ENCODE measurements at regions not wholly inside any gene's neighbourhood (a gene's known extent, or its start where the extent isn't known, plus 50 kb on each side); places are given as distances from the start of the nearest gene placed in this dataset.

GRCh38 chr16:51051671-51052070 lies 99.4 kb downstream of the SALL1 start:
- Histone ChIP-seq H3K4me1 (ENCODE audit: insufficient read depth, low read length) (no peaks in the 10 kb centered on the region), H3K27ac (ENCODE audit: low read depth in 1 of 2, low read length in 2 of 2) (no peak overlapping the region), H3K9me3 (ENCODE audit: control insufficient read depth in 1 of 2, insufficient read depth in 1 of 2, low read length in 2 of 2) (no peaks in the 10 kb centered on the region), H3K4me3 (ENCODE audit: low read length) (no peak overlapping the region), H3K27me3 (ENCODE audit: control insufficient read depth in 1 of 2, insufficient read depth in 2 of 2, low read length in 2 of 2) (no peaks in the 10 kb centered on the region), H3K36me3 (ENCODE audit: insufficient read depth, low read length) (no peaks in the 10 kb centered on the region)
- no peaks in the 10 kb centered on the region for H3K36me3 Mint-ChIP-seq (ENCODE audit: low read depth)
- no peak for TF ChIP-seq CTCF (IDR thresholded peaks at IDR 0.05)
- intact Hi-C loops (cut with DNase I, micrococcal nuclease) = no loop called here
- no peak overlapping the region for H3K4me3 Mint-ChIP-seq
- ChIA-PET CTCF (no interaction called here), POLR2A (no interaction called here)
- H3K9me3 Mint-ChIP-seq = no peaks in the 10 kb centered on the region
- H3K4me1 Mint-ChIP-seq (ENCODE audit: low read depth) = no peaks in the 10 kb centered on the region
- H3K27me3 Mint-ChIP-seq = peaks cover 34% of the 10 kb centered on the region
- H3K27ac Mint-ChIP-seq = no peak overlapping the region
- ATAC-seq (ENCODE audit: poor library complexity) (no peak), DNase-seq (no peak)

- Histone ChIP-seq H3K4me1 (ENCODE audit: insufficient read depth, low read length) (no peaks in the 10 kb centered on the region), H3K36me3 (ENCODE audit: insufficient read depth, low read length) (no peaks in the 10 kb centered on the region), H3K27me3 (ENCODE audit: control insufficient read depth in 1 of 2, insufficient read depth in 2 of 2, low read length in 2 of 2) (no peaks in the 10 kb centered on the region), H3K4me3 (ENCODE audit: low read length) (no peak overlapping the region), H3K27ac (ENCODE audit: low read depth in 1 of 2, low read length in 2 of 2) (no peak overlapping the region), H3K9me3 (ENCODE audit: control insufficient read depth in 1 of 2, insufficient read depth in 1 of 2, low read length in 2 of 2) (no peaks in the 10 kb centered on the region)
- H3K4me3 Mint-ChIP-seq = no peak overlapping the region
- no peak for TF ChIP-seq CTCF (IDR thresholded peaks at IDR 0.05)
- intact Hi-C loops (cut with DNase I, micrococcal nuclease) = no loop called here
- POLR2A ChIA-PET = no interaction called here
- no peaks in the 10 kb centered on the region for H3K9me3 Mint-ChIP-seq
- DNase-seq (no peak), ATAC-seq (ENCODE audit: poor library complexity) (no peak)
- no peak overlapping the region for H3K27ac Mint-ChIP-seq
- no peaks in the 10 kb centered on the region for H3K4me1 Mint-ChIP-seq (ENCODE audit: low read depth)
- H3K36me3 Mint-ChIP-seq (ENCODE audit: low read depth) = no peaks in the 10 kb centered on the region
- peaks cover 22% of the 10 kb centered on the region for H3K27me3 Mint-ChIP-seq
- CTCF ChIA-PET = no interaction called here
Observed at GRCh38 chr16:51050377-51050706, 100.7 kb downstream of the SALL1 start.

- Mint-ChIP-seq H3K36me3 (ENCODE audit: low read depth) (no peaks in the 10 kb centered on the region), H3K4me3 (no peak overlapping the region), H3K27me3 (peaks cover 17% of the 10 kb centered on the region), H3K4me1 (ENCODE audit: low read depth) (no peaks in the 10 kb centered on the region), H3K9me3 (no peaks in the 10 kb centered on the region), H3K27ac (no peak overlapping the region)
- no peak overlapping the region for H3K27ac ChIP-seq (ENCODE audit: low read depth in 1 of 2, low read length in 2 of 2)
- no peak for TF ChIP-seq CTCF (IDR thresholded peaks at IDR 0.05)
- intact Hi-C loops (cut with DNase I, micrococcal nuclease) = no loop called here
- H3K4me3 ChIP-seq (ENCODE audit: low read length) = no peak overlapping the region
- POLR2A ChIA-PET = no interaction called here
- DNase-seq = no peak
- H3K4me1 ChIP-seq (ENCODE audit: insufficient read depth, low read length) = no peaks in the 10 kb centered on the region
- H3K27me3 ChIP-seq (ENCODE audit: control insufficient read depth in 1 of 2, insufficient read depth in 2 of 2, low read length in 2 of 2) = no peaks in the 10 kb centered on the region
- H3K36me3 ChIP-seq (ENCODE audit: insufficient read depth, low read length) = no peaks in the 10 kb centered on the region
- CTCF ChIA-PET = no interaction called here
- ATAC-seq (ENCODE audit: poor library complexity) = no peak
- H3K9me3 ChIP-seq (ENCODE audit: control insufficient read depth in 1 of 2, insufficient read depth in 1 of 2, low read length in 2 of 2) = no peaks in the 10 kb centered on the region
Observed at GRCh38 chr16:51049678-51050376, 101.2 kb downstream of the SALL1 start.
